Uterus (tissue), 2 donors: ENCODE measurements at regions not wholly inside any gene's neighbourhood (a gene's known extent, or its start where the extent isn't known, plus 50 kb on each side); places are given as distances from the start of the nearest gene placed in this dataset.

Experiments used
- POLR2A ChIP-seq, 2 donors: fragments of 450-650 bp; IDR thresholded peaks; one replicate each; pipeline ENCODE4 v1.6.1; 2016; ENCODE audit warnings: antibody characterized with exemption in 2 of 2, mild to moderate bottlenecking in 1 of 2, moderate library complexity in 1 of 2
- TF ChIP-seq, protein P1 (sequence below), 4 experiments: fragments of 200-600 bp in 2 of 4; fragments of 450-650 bp in 2 of 4; sonication (generic) in 2 of 4; IDR thresholded peaks; one replicate each; pipeline ENCODE4 v1.5.1; 2016 to 2019; ENCODE audit warnings: antibody characterized with exemption in 4 of 4, mild to moderate bottlenecking in 2 of 4, moderate library complexity in 1 of 4

DNA sequence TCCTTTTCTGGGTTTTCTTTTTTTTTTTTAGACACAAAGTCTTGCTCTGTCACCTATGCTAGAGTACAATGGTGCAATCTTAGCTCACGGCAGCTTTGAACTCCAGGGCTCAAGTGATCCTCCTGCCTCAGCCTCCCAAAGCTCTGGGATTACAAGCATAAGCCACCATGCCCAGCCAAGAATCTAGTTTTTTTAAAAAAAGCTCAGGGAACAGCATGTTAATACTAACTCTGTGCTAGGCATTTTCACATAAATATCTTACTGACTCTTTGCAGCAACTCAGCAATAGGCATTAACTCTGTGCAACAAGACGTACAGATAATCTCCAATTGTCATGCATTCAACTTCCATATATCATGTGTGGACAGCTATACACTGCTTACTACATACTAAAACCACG lies 97.4 kb downstream of the LLPH start:
- TF ChIP-seq, protein P1, sequence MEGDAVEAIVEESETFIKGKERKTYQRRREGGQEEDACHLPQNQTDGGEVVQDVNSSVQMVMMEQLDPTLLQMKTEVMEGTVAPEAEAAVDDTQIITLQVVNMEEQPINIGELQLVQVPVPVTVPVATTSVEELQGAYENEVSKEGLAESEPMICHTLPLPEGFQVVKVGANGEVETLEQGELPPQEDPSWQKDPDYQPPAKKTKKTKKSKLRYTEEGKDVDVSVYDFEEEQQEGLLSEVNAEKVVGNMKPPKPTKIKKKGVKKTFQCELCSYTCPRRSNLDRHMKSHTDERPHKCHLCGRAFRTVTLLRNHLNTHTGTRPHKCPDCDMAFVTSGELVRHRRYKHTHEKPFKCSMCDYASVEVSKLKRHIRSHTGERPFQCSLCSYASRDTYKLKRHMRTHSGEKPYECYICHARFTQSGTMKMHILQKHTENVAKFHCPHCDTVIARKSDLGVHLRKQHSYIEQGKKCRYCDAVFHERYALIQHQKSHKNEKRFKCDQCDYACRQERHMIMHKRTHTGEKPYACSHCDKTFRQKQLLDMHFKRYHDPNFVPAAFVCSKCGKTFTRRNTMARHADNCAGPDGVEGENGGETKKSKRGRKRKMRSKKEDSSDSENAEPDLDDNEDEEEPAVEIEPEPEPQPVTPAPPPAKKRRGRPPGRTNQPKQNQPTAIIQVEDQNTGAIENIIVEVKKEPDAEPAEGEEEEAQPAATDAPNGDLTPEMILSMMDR (IDR thresholded peaks at IDR 0.05) = no peak
- TF ChIP-seq POLR2A (IDR thresholded peaks at IDR 0.05) = no peak
